GM12865 (cell line): ENCODE measurements at regions not wholly inside any gene's neighbourhood (a gene's known extent, or its start where the extent isn't known, plus 50 kb on each side); places are given as distances from the start of the nearest gene placed in this dataset.

Experiments used
- DNase-seq: peaks from one replicate; pipeline ENCODE4 v3.0.0; 2010; ENCODE audit warnings: low read depth
- H3K4me3 ChIP-seq: 2 replicates; pipeline ENCODE4 v1.5.1; 2011; ENCODE audit warnings: mild to moderate bottlenecking, low read depth, low read length, control low read depth
- TF ChIP-seq, protein P1 (sequence below): IDR thresholded peaks from 2 replicates; pipeline ENCODE4 v1.5.1; 2011; ENCODE audit warnings: low read length, control low read depth, low read depth, inconsistent platforms; ENCODE audit not compliant: insufficient read depth; ENCODE audit errors: missing control alignments

DNA sequence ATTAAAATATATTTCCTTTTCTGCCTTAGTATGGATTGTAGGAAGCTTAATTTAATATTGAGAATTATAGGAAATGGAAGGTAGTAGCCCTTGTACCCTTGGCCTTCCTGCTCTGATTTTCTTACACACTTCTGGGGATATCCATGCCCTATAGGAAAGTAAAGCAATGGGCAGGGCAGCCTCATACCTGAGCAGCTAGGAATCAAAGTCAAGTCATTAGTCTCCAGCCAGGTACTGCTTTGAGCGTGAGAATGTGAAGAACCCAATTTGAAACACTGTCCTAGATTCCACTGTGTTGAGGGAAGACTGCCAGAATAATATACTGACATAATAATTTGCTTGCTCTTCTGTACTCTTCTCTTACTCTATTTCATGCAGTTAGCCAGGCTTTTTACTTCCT lies 51.0 kb upstream of the L3MBTL3 start:
- TF ChIP-seq, protein P1, sequence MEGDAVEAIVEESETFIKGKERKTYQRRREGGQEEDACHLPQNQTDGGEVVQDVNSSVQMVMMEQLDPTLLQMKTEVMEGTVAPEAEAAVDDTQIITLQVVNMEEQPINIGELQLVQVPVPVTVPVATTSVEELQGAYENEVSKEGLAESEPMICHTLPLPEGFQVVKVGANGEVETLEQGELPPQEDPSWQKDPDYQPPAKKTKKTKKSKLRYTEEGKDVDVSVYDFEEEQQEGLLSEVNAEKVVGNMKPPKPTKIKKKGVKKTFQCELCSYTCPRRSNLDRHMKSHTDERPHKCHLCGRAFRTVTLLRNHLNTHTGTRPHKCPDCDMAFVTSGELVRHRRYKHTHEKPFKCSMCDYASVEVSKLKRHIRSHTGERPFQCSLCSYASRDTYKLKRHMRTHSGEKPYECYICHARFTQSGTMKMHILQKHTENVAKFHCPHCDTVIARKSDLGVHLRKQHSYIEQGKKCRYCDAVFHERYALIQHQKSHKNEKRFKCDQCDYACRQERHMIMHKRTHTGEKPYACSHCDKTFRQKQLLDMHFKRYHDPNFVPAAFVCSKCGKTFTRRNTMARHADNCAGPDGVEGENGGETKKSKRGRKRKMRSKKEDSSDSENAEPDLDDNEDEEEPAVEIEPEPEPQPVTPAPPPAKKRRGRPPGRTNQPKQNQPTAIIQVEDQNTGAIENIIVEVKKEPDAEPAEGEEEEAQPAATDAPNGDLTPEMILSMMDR, result no peak
- no peak overlapping the region for H3K4me3 ChIP-seq
- DNase-seq, result no peak

DNA sequence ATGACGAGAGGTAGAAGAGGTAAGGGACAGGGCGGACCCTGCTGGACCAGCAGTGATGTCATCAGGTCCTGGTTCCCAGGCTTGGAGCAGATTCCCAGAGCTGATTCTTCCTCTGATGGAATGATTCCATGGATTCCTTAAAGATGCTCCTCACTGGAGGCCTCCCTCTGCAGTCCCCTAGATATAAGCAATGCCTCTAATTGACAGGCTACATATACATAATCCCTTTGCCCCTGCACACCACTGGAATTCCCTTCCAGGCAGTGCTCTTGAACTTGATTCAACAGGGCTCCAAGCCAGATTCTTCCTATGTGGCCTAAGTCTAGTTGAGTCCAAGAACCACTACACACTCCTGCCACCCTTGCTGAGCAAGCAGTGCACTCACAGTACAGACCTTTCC lies 52.3 kb upstream of the L3MBTL3 start:
- H3K4me3 ChIP-seq, result no peak overlapping the region
- no peak for DNase-seq
- TF ChIP-seq, protein P1, result no peak

DNA sequence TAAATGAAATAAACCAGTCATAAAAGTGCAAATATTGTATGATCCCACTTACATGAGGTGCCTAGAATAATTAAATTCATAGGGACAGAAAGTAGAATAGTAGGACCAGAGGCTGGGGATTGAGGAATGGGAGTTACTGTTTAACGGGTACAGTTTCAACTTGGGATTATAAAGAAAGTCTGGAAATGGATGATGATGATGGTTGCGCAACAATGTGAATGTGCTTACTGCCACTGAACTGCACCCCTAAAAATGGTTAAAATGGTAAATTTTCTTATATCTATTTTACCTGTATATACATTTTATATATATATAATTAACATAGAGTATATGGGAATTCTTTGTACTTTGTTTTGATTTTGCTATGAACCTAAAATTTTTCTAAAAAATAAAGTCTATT lies 53.3 kb upstream of the L3MBTL3 start:
- no peak for DNase-seq
- TF ChIP-seq, protein P1, result no peak
- H3K4me3 ChIP-seq, result no peak overlapping the region

DNA sequence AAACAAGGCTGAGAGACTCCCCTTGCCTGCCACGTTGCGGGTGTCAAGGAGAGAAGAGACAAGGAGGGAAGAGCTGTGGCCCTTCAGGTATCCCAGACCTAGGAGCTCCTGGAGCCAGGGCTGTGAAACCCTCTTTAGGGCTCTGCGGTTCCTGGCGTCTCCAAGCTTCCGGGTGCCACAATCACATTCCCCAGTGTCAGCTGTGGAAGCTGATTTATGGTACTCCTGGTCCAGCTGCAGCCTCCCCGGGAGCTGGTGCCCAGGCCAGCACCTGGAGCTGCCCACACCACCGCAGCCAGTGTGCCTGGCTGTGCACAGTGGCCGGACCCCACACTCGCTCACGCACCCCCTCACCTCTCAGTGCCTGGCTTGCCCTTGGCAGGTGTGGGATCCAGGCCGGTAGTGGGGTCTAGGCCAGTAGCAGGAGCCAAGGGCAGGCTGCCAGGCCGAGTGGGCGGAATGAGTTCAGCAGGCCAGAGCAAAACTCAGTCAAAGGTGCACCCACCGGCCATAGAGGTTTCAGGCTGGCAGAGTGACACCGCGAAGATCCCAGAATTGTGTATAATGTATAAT lies 58.9 kb upstream of the L3MBTL3 start:
- no peak for DNase-seq
- H3K4me3 ChIP-seq, result no peak overlapping the region
- TF ChIP-seq, protein P1, result no peak

DNA sequence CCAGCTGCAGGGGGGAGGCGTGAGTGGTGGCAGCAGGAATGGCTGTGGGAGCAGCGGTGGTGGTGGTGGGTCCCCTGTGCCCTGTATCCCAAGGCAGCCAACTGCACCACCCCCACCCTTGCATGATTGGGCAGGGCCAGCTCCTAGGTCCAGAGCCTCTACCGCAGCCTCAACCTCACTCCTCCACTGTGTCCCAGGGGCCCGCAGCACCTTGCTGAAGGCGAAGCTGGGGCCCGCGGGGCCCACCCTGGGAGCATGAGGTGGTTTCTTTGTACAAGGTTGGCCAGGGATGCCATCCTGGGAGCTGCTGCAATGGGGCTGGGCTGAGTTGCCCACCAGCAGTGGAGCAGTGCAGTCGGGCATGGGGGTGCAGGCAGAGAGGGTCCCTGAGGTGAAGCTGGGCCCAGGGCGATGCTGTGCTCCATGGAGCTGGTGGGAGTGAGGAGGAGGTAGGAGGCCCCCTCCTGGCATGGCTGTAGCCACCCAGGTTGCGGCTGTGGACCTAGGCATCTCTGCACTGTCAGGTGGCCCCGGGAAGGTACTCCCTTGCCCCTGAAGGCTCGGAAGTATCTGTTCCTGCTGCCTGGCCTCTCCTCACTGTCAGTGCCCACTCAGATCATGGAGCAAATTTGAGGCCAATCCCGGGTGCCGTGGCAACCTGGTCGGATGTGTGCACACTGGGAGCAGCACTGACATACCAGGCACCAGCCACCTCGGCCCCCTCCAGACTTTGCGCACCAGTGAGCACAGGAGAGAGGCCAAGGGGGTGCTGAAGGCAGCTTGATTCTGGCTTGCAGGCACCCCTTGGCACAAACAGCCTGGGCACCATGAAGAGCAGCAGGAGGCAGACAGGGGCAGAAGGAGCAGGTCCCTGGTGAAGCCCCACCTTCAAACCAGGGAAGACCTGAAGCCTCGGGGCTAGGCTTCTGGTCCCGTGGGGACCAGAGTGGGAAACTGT lies 60.2 kb upstream of the L3MBTL3 start:
- no peak for DNase-seq
- TF ChIP-seq, protein P1, result no peak
- no peak overlapping the region for H3K4me3 ChIP-seq

DNA sequence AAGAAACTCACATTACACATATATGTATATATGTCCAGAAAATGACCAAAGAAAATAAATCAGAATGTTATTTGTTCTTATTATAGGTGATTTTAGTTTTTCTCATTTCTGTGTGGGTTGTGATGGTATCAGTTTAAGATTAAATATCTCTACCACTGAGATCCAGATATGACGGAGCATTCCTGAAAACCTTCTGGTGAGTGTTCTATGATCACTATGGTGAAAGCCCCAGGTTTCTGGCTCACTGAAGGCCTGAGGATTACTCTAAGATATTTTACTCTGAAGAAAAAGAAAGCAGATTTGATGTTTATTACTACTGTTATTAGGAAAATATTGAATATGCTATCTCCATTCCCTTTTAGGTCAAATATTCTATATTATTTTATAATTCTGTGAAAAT lies 62.8 kb upstream of the L3MBTL3 start:
- peak; percentile 9 for DNase-seq
- no peak overlapping the region for H3K4me3 ChIP-seq
- TF ChIP-seq, protein P1, result no peak
